ENCODE measurements at regions not wholly inside any gene's neighbourhood (a gene's known extent, or its start where the extent isn't known, plus 50 kb on each side); places are given as distances from the start of the nearest gene placed in this dataset.

GRCh38 chr5:4373051-4373820, 766.9 kb upstream of the ADAMTS16 start:
- Histone ChIP-seq H3K36me3 (no peaks in the 10 kb centered on the region), H3K27ac (no peak overlapping the region), H3K27me3 (replicated peaks) (no peaks in the 10 kb centered on the region), H3K9me3 (replicated peaks) (no peaks in the 10 kb centered on the region), H3K4me1 (replicated peaks) (no peaks in the 10 kb centered on the region), H3K4me3 (no peak overlapping the region)
- DNase-seq (ENCODE audit: low read depth in 1 of 2, low spot score in 2 of 2): no peak

- no peaks in the 10 kb centered on the region for H3K9me3 ChIP-seq (replicated peaks)
- H3K27me3 ChIP-seq (replicated peaks): no peaks in the 10 kb centered on the region
- H3K27ac ChIP-seq: no peak overlapping the region
- no peaks in the 10 kb centered on the region for H3K36me3 ChIP-seq
- no peak for DNase-seq (ENCODE audit: low read depth in 1 of 2, low spot score in 2 of 2)
- no peaks in the 10 kb centered on the region for H3K4me1 ChIP-seq (replicated peaks)
- H3K4me3 ChIP-seq: no peak overlapping the region
Observed at GRCh38 chr5:4374866-4375265, 765.3 kb upstream of the ADAMTS16 start.

GRCh38 chr5:4375640-4376039, 764.5 kb upstream of the ADAMTS16 start:
- H3K4me3 ChIP-seq: no peak overlapping the region
- H3K27ac ChIP-seq: no peak overlapping the region
- H3K27me3 ChIP-seq (replicated peaks): no peaks in the 10 kb centered on the region
- DNase-seq (ENCODE audit: low read depth in 1 of 2, low spot score in 2 of 2): no peak
- H3K36me3 ChIP-seq: no peaks in the 10 kb centered on the region
- H3K9me3 ChIP-seq (replicated peaks): no peaks in the 10 kb centered on the region
- no peaks in the 10 kb centered on the region for H3K4me1 ChIP-seq (replicated peaks)

- H3K4me3 ChIP-seq: no peak overlapping the region
- no peak overlapping the region for H3K27ac ChIP-seq
- no peaks in the 10 kb centered on the region for H3K36me3 ChIP-seq
Observed at GRCh38 chr5:4383102-4383501, 757.0 kb upstream of the ADAMTS16 start.

GRCh38 chr5:4383518-4384198, 756.5 kb upstream of the ADAMTS16 start:
- no peaks in the 10 kb centered on the region for H3K27me3 ChIP-seq (replicated peaks)
- H3K4me1 ChIP-seq (replicated peaks): no peaks in the 10 kb centered on the region
- H3K4me3 ChIP-seq: no peak overlapping the region
- no peak for DNase-seq (ENCODE audit: low read depth in 1 of 2, low spot score in 2 of 2)
- H3K27ac ChIP-seq: no peak overlapping the region
- no peaks in the 10 kb centered on the region for H3K36me3 ChIP-seq
- H3K9me3 ChIP-seq (replicated peaks): no peaks in the 10 kb centered on the region

More at GRCh38 chr5:4383102-4383501, 757.0 kb upstream of the ADAMTS16 start:
- no peaks in the 10 kb centered on the region for H3K9me3 ChIP-seq (replicated peaks)
- no peaks in the 10 kb centered on the region for H3K27me3 ChIP-seq (replicated peaks)
- no peaks in the 10 kb centered on the region for H3K4me1 ChIP-seq (replicated peaks)
- DNase-seq (ENCODE audit: low read depth in 1 of 2, low spot score in 2 of 2): no peak

- H3K4me3 ChIP-seq: no peak overlapping the region
- H3K9me3 ChIP-seq (replicated peaks): no peaks in the 10 kb centered on the region
- no peak for DNase-seq (ENCODE audit: low read depth in 1 of 2, low spot score in 2 of 2)
- H3K27me3 ChIP-seq (replicated peaks): no peaks in the 10 kb centered on the region
- H3K4me1 ChIP-seq (replicated peaks): no peaks in the 10 kb centered on the region
- H3K27ac ChIP-seq: no peak overlapping the region
- H3K36me3 ChIP-seq: no peaks in the 10 kb centered on the region
Observed at GRCh38 chr5:4384649-4385048, 755.5 kb upstream of the ADAMTS16 start.

GRCh38 chr5:4386152-4386551, 754.0 kb upstream of the ADAMTS16 start:
- H3K4me1 ChIP-seq (replicated peaks): no peaks in the 10 kb centered on the region
- no peaks in the 10 kb centered on the region for H3K27me3 ChIP-seq (replicated peaks)
- no peaks in the 10 kb centered on the region for H3K9me3 ChIP-seq (replicated peaks)
- no peak for DNase-seq (ENCODE audit: low read depth in 1 of 2, low spot score in 2 of 2)
- no peak overlapping the region for H3K27ac ChIP-seq
- H3K4me3 ChIP-seq: no peak overlapping the region
- no peaks in the 10 kb centered on the region for H3K36me3 ChIP-seq

- Histone ChIP-seq H3K27ac (no peak overlapping the region), H3K27me3 (replicated peaks) (no peaks in the 10 kb centered on the region), H3K36me3 (no peaks in the 10 kb centered on the region), H3K4me1 (replicated peaks) (no peaks in the 10 kb centered on the region), H3K4me3 (no peak overlapping the region), H3K9me3 (replicated peaks) (peaks cover 3% of the 10 kb centered on the region; the same call in 1 of the 2 replicates)
- DNase-seq (ENCODE audit: low read depth in 1 of 2, low spot score in 2 of 2): no peak
Observed at GRCh38 chr5:4387290-4387689, 752.8 kb upstream of the ADAMTS16 start.

- no peak overlapping the region for H3K27ac ChIP-seq
- no peaks in the 10 kb centered on the region for H3K36me3 ChIP-seq
- no peaks in the 10 kb centered on the region for H3K27me3 ChIP-seq (replicated peaks)
- no peaks in the 10 kb centered on the region for H3K4me1 ChIP-seq (replicated peaks)
- H3K9me3 ChIP-seq (replicated peaks): peaks cover 11% of the 10 kb centered on the region; the same call in 1 of the 2 replicates
- no peak for DNase-seq (ENCODE audit: low read depth in 1 of 2, low spot score in 2 of 2)
- no peak overlapping the region for H3K4me3 ChIP-seq
Observed at GRCh38 chr5:4395752-4396151, 744.4 kb upstream of the ADAMTS16 start.

GRCh38 chr5:4405614-4406219, 734.4 kb upstream of the ADAMTS16 start:
- DNase-seq (ENCODE audit: low read depth in 1 of 2, low spot score in 2 of 2): no peak
- Histone ChIP-seq H3K27me3 (replicated peaks) (no peaks in the 10 kb centered on the region), H3K27ac (no peak overlapping the region)

GRCh38 chr5:4410151-4410550, 730.0 kb upstream of the ADAMTS16 start:
- no peaks in the 10 kb centered on the region for H3K9me3 ChIP-seq (replicated peaks)
- H3K27ac ChIP-seq: no peak overlapping the region
- no peak overlapping the region for H3K4me3 ChIP-seq
- no peaks in the 10 kb centered on the region for H3K4me1 ChIP-seq (replicated peaks)
- H3K27me3 ChIP-seq (replicated peaks): no peaks in the 10 kb centered on the region
- no peaks in the 10 kb centered on the region for H3K36me3 ChIP-seq
- no peak for DNase-seq (ENCODE audit: low read depth in 1 of 2, low spot score in 2 of 2)

More at GRCh38 chr5:4405614-4406219, 734.4 kb upstream of the ADAMTS16 start:
- no peaks in the 10 kb centered on the region for H3K4me1 ChIP-seq (replicated peaks)
- H3K36me3 ChIP-seq: no peaks in the 10 kb centered on the region
- no peak overlapping the region for H3K4me3 ChIP-seq
- no peaks in the 10 kb centered on the region for H3K9me3 ChIP-seq (replicated peaks)

GRCh38 chr5:4411664-4412063, 728.5 kb upstream of the ADAMTS16 start:
- Histone ChIP-seq H3K27ac (no peak overlapping the region), H3K27me3 (replicated peaks) (no peaks in the 10 kb centered on the region), H3K36me3 (no peaks in the 10 kb centered on the region), H3K4me1 (replicated peaks) (no peaks in the 10 kb centered on the region), H3K4me3 (no peak overlapping the region), H3K9me3 (replicated peaks) (peaks cover 5% of the 10 kb centered on the region; the same call in 1 of the 2 replicates)
- no peak for DNase-seq (ENCODE audit: low read depth in 1 of 2, low spot score in 2 of 2)

GRCh38 chr5:4413996-4414395, 726.1 kb upstream of the ADAMTS16 start:
- Histone ChIP-seq H3K9me3 (replicated peaks) (peaks cover 5% of the 10 kb centered on the region; the same call in 1 of the 2 replicates), H3K4me3 (no peak overlapping the region), H3K27me3 (replicated peaks) (no peaks in the 10 kb centered on the region), H3K36me3 (no peaks in the 10 kb centered on the region), H3K4me1 (replicated peaks) (no peaks in the 10 kb centered on the region), H3K27ac (no peak overlapping the region)
- no peak for DNase-seq (ENCODE audit: low read depth in 1 of 2, low spot score in 2 of 2)

GRCh38 chr5:4418084-4418483, 722.0 kb upstream of the ADAMTS16 start:
- no peak overlapping the region for H3K4me3 ChIP-seq
- H3K27ac ChIP-seq: no peak overlapping the region
- H3K36me3 ChIP-seq: no peaks in the 10 kb centered on the region

More at GRCh38 chr5:4418084-4418483, 722.0 kb upstream of the ADAMTS16 start:
- no peak for DNase-seq (ENCODE audit: low read depth in 1 of 2, low spot score in 2 of 2)
- H3K9me3 ChIP-seq (replicated peaks): peaks cover 7% of the 10 kb centered on the region; the same call in 1 of the 2 replicates
- no peaks in the 10 kb centered on the region for H3K4me1 ChIP-seq (replicated peaks)
- H3K27me3 ChIP-seq (replicated peaks): no peaks in the 10 kb centered on the region
